ENCODE measurements at regions not wholly inside any gene's neighbourhood (a gene's known extent, or its start where the extent isn't known, plus 50 kb on each side); places are given as distances from the start of the nearest gene placed in this dataset.

- no peaks in the 10 kb centered on the region for H3K36me3 ChIP-seq (ENCODE audit: control insufficient read depth in 2 of 4, insufficient read depth in 4 of 4, low read length in 3 of 4)
- peak overlapping the region; percentile 53; the same call in 1 of the 2 replicates for H4K8ac ChIP-seq (ENCODE audit: extremely low read depth, insufficient read depth, low read length)
- H2BK15ac ChIP-seq (ENCODE audit: low read length) = peak overlapping the region; percentile 21; the same call in 1 of the 2 replicates
- no peak overlapping the region for H2AK5ac ChIP-seq (ENCODE audit: low read depth, low read length)
- H3K4ac ChIP-seq (replicated peaks; ENCODE audit: insufficient read length, low read depth, low read length) = no peak overlapping the region
- H3K18ac ChIP-seq (ENCODE audit: extremely low read depth, low read length) = no peak overlapping the region
- no peak overlapping the region for H4K5ac ChIP-seq (ENCODE audit: insufficient read length, low read depth, low read length)
- DNase-seq (ENCODE audit: low read depth in 1 of 2, low spot score in 2 of 2) (peak; percentile 33 to 84), FAIRE-seq (no peak)
- no peak overlapping the region for H2BK120ac ChIP-seq (replicated peaks; ENCODE audit: low read depth, low read length)
- 8% methylated on average over 52 of the region's 55 CpGs; no CpG with 5 or more reads in 1 of the 2 experiments for WGBS, 2 experiments (ENCODE audit: extremely low coverage in 1 of 2, insufficient coverage in 1 of 2, insufficient read length in 1 of 2, insufficient replicate concordance in 2 of 2, low coverage in 1 of 2, low lambda C conversion rate in 2 of 2, missing lambda C conversion rate in 1 of 2)
- H4K91ac ChIP-seq (replicated peaks; ENCODE audit: insufficient read length, low read length) = peak overlapping the region; percentile 54
- no peak overlapping the region for H3K27ac ChIP-seq (ENCODE audit: low read depth, low read length)
- peaks cover 2 to 9% (median 6%) of the 10 kb centered on the region in 4 experiments for H3K27me3 ChIP-seq (replicated peaks in 1 of 4; ENCODE audit: control insufficient read depth in 3 of 4, extremely low read depth in 1 of 4, insufficient read depth in 3 of 4, low read length in 3 of 4)
- peak overlapping the region; percentile 59 to 81 for H3K4me2 ChIP-seq (ENCODE audit: insufficient read depth in 1 of 2, low read depth in 2 of 2, low read length in 2 of 2)
- peak overlapping the region; percentile 46 to 68 (median 56) for H3K4me3 ChIP-seq (ENCODE audit: extremely low read depth in 1 of 4, insufficient read depth in 2 of 4, low read depth in 3 of 4, low read length in 4 of 4)
- H3K23ac ChIP-seq (ENCODE audit: insufficient read length) = no peak overlapping the region
- H3K9me3 ChIP-seq (ENCODE audit: insufficient read depth in 2 of 2, low read depth in 1 of 2, low read length in 1 of 2) = no peaks in the 10 kb centered on the region
- no peaks in the 10 kb centered on the region for H3K79me1 ChIP-seq (ENCODE audit: low read depth, low read length)
- H2BK12ac ChIP-seq (ENCODE audit: low read depth, low read length) = no peak overlapping the region
- H3K4me1 ChIP-seq (replicated peaks in 1 of 4; ENCODE audit: control insufficient read depth in 3 of 4, insufficient read depth in 4 of 4, low read length in 3 of 4) = peaks cover 0 to 5% (median 0%) of the 10 kb centered on the region in 4 experiments; a peak in 3 of 7 replicates
- peak overlapping the region; percentile 99 for H2AFZ ChIP-seq (ENCODE audit: low read length)
- H3K14ac ChIP-seq (ENCODE audit: insufficient read length) = no peak overlapping the region
- POLR2A ChIA-PET (ENCODE audit: partially characterized antibody) = interaction anchor here (0.5 to 1.8 kb wide), 3 partner anchors 8 to 138 kb away, joined by 3 to 7 read pairs (median 3); no protein-coding TSS in a partner anchor
- no peaks in the 10 kb centered on the region for H4K20me1 ChIP-seq (replicated peaks in 1 of 2; ENCODE audit: control insufficient read depth in 1 of 2, insufficient read depth in 2 of 2, low read length in 2 of 2)
- H3K56ac ChIP-seq (replicated peaks; ENCODE audit: insufficient read length, low read depth, low read length) = no peak overlapping the region
- no peak overlapping the region for H2BK5ac ChIP-seq (ENCODE audit: low read depth, low read length)
- H3K79me2 ChIP-seq (ENCODE audit: control insufficient read depth in 1 of 2, insufficient read depth in 2 of 2, low read length in 2 of 2) = no peaks in the 10 kb centered on the region
- CTCF ChIA-PET (ENCODE audit: partially characterized antibody) = interaction anchor here (0.6 to 3.5 kb wide), 43 partner anchors 8 to 655 kb away, joined by 3 to 20 read pairs (median 4); no protein-coding TSS in a partner anchor
- H3K23me2 ChIP-seq (ENCODE audit: low read depth, low read length) = peaks cover 3% of the 10 kb centered on the region; the same call in 1 of the 2 replicates
- no peak overlapping the region for H2BK20ac ChIP-seq (ENCODE audit: low read length)
- peak overlapping the region in 2 of 4 experiments; percentile 16 to 39; a peak in 4 of 7 replicates for H3K9ac ChIP-seq (replicated peaks in 1 of 4; ENCODE audit: extremely low read depth in 1 of 4, low read depth in 3 of 4, low read length in 3 of 4)
- 0 out of 4 replicates have a peak, but pooled peaks of 1 of the 2 experiments have one; percentile 10 for TF ChIP-seq HDAC2 (IDR thresholded peaks at IDR 0.05; ENCODE audit: borderline replicate concordance in 1 of 2, low read depth in 2 of 2, low read length in 2 of 2)
- TF ChIP-seq SIN3A (conservative IDR thresholded peaks at IDR 0.05 in 1 of 2, IDR thresholded peaks at IDR 0.05 in 1 of 2; ENCODE audit: low read depth in 1 of 2, low read length in 2 of 2) = no peak; a peak in 1 of 4 replicates
- peak; percentile 39; the same call in 1 of the 2 replicates for TF ChIP-seq TAF1 (IDR thresholded peaks at IDR 0.05; ENCODE audit: low read depth, low read length)
- peak; percentile 86 for TF ChIP-seq E2F6 (IDR thresholded peaks at IDR 0.05)
- 0 out of 2 replicates have a peak, but pooled peaks have one; percentile 69 for TF ChIP-seq RBBP5 (IDR thresholded peaks at IDR 0.05; ENCODE audit: borderline replicate concordance, low read depth, low read length)
- TF ChIP-seq CREB1 (IDR thresholded peaks at IDR 0.05) = no peak; the same call in 1 of the 2 replicates
- peak; percentile 89 for TF ChIP-seq KDM4A (IDR thresholded peaks at IDR 0.05; ENCODE audit: low read depth, low read length, severe bottlenecking)
- TF ChIP-seq EZH2 (IDR thresholded peaks at IDR 0.05; ENCODE audit: low read depth, low read length, severe bottlenecking) = peak; percentile 43
- peak; percentile 96 for TF ChIP-seq ASH2L (IDR thresholded peaks at IDR 0.05; ENCODE audit: low read length)
- TF ChIP-seq MAX (IDR thresholded peaks at IDR 0.05) = peak; percentile 54
Observed at GRCh38 chr3:107927361-107928083, 163.3 kb downstream of the CD47 start.
